ENCODE measurements at regions not wholly inside any gene's neighbourhood (a gene's known extent, or its start where the extent isn't known, plus 50 kb on each side); places are given as distances from the start of the nearest gene placed in this dataset.

DNA sequence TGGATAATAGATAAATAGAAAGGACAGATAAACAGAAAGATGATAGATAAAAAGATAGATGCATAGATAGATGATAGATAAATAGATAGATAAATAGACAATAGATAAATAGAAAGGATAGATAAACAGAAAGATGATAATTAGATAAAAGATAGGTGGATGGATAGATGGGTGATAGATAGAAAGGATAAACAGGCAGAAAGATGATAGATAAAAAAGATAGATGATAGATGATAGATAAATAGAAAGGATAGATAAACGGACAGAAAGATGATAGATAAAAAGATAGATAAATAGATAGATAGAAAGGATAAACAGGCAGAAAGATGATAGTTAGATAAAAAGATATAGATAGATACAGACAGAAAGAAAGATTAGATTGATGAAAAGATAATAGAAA, 92.3 kb upstream of the UQCRFS1 start:
- 70 to 80% methylated on average over 1 of the region's 1 CpG for WGBS, 2 donors
- Histone ChIP-seq H3K36me3 (ENCODE audit: low read depth, missing control alignments) (no peaks in the 10 kb centered on the region), H3K9me3 (no peaks in the 10 kb centered on the region), H3K4me1 (no peaks in the 10 kb centered on the region), H3K27ac (no peak overlapping the region), H3K27me3 (no peaks in the 10 kb centered on the region), H3K4me3 (no peak overlapping the region)
- DNase-seq: no peak
- TF ChIP-seq, protein P1, sequence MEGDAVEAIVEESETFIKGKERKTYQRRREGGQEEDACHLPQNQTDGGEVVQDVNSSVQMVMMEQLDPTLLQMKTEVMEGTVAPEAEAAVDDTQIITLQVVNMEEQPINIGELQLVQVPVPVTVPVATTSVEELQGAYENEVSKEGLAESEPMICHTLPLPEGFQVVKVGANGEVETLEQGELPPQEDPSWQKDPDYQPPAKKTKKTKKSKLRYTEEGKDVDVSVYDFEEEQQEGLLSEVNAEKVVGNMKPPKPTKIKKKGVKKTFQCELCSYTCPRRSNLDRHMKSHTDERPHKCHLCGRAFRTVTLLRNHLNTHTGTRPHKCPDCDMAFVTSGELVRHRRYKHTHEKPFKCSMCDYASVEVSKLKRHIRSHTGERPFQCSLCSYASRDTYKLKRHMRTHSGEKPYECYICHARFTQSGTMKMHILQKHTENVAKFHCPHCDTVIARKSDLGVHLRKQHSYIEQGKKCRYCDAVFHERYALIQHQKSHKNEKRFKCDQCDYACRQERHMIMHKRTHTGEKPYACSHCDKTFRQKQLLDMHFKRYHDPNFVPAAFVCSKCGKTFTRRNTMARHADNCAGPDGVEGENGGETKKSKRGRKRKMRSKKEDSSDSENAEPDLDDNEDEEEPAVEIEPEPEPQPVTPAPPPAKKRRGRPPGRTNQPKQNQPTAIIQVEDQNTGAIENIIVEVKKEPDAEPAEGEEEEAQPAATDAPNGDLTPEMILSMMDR (IDR thresholded peaks at IDR 0.05): no peak
- TF ChIP-seq POLR2A (IDR thresholded peaks at IDR 0.05): no peak
- intact Hi-C loops (cut with DNase I; ENCODE audit: low total_unique reads): no loop called here

- no peak for DNase-seq
- no peaks in the 10 kb centered on the region for H3K36me3 ChIP-seq (ENCODE audit: low read depth, missing control alignments)
- no peak overlapping the region for H3K4me3 ChIP-seq
- WGBS, 2 donors: 35 to 39% methylated on average over 9 to 12 of the region's 12 CpGs
- TF ChIP-seq, protein P1 (IDR thresholded peaks at IDR 0.05): no peak
- no peak for TF ChIP-seq POLR2A (IDR thresholded peaks at IDR 0.05)
- H3K27me3 ChIP-seq: no peaks in the 10 kb centered on the region
- H3K9me3 ChIP-seq: no peaks in the 10 kb centered on the region
- H3K27ac ChIP-seq: no peak overlapping the region
- intact Hi-C loops (cut with DNase I; ENCODE audit: low total_unique reads): no loop called here
- H3K4me1 ChIP-seq: no peaks in the 10 kb centered on the region
These were observed 96.1 kb upstream of the UQCRFS1 start for GRCh38 chr19:29308977-29309590.

DNA sequence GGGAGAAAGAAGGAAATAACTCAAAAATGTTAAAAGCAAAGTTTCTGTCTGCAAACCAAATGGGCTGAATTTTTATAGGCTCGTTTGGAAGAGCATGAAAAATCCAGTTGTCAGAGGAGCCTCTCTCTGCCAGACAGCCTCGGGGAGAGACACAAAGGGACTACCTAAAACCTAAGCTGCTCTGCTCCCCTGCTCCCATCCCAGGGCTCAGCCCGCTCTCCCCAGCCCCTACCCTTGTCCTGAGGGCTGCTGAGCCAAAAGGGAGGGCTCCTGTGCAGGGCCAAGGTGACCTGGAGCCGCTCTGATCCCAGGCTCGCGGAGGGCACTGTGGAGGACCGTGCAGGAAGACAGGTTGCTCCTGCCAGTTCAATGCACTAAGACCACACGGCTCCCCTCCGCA, 96.7 kb upstream of the UQCRFS1 start:
- H3K27me3 ChIP-seq: no peaks in the 10 kb centered on the region
- no peak overlapping the region for H3K27ac ChIP-seq
- 35 to 50% methylated on average over 6 to 9 of the region's 9 CpGs for WGBS, 2 donors

GRCh38 chr19:29311191-29311790, 98.3 kb upstream of the UQCRFS1 start:
- no peaks in the 10 kb centered on the region for H3K36me3 ChIP-seq (ENCODE audit: low read depth, missing control alignments)
- H3K4me1 ChIP-seq: no peaks in the 10 kb centered on the region
- no peak overlapping the region for H3K27ac ChIP-seq
- no peak overlapping the region for H3K4me3 ChIP-seq
- no peak for DNase-seq
- WGBS, 2 donors: 39 to 61% methylated on average over 14 of the region's 14 CpGs
- no peaks in the 10 kb centered on the region for H3K9me3 ChIP-seq
- intact Hi-C loops (cut with DNase I; ENCODE audit: low total_unique reads): no loop called here
- no peaks in the 10 kb centered on the region for H3K27me3 ChIP-seq
- TF ChIP-seq, protein P1 (IDR thresholded peaks at IDR 0.05): no peak
- no peak for TF ChIP-seq POLR2A (IDR thresholded peaks at IDR 0.05)

More for the DNA sequence above, 96.7 kb upstream of the UQCRFS1 start:
- H3K4me1 ChIP-seq: no peaks in the 10 kb centered on the region
- intact Hi-C loops (cut with DNase I; ENCODE audit: low total_unique reads): no loop called here
- no peaks in the 10 kb centered on the region for H3K9me3 ChIP-seq
- no peaks in the 10 kb centered on the region for H3K36me3 ChIP-seq (ENCODE audit: low read depth, missing control alignments)
- no peak for DNase-seq
- no peak overlapping the region for H3K4me3 ChIP-seq
- TF ChIP-seq, protein P1 (IDR thresholded peaks at IDR 0.05): no peak
- no peak for TF ChIP-seq POLR2A (IDR thresholded peaks at IDR 0.05)
